ENCODE measurements at regions not wholly inside any gene's neighbourhood (a gene's known extent, or its start where the extent isn't known, plus 50 kb on each side); places are given as distances from the start of the nearest gene placed in this dataset.

GRCh38 chr5:27511061-27511460 lies 472.7 kb upstream of the CDH9 start:
- no peak for TF ChIP-seq ZNF70 (CRISPR knock-in tag; IDR thresholded peaks at IDR 0.05)
- TF ChIP-seq, protein P1, sequence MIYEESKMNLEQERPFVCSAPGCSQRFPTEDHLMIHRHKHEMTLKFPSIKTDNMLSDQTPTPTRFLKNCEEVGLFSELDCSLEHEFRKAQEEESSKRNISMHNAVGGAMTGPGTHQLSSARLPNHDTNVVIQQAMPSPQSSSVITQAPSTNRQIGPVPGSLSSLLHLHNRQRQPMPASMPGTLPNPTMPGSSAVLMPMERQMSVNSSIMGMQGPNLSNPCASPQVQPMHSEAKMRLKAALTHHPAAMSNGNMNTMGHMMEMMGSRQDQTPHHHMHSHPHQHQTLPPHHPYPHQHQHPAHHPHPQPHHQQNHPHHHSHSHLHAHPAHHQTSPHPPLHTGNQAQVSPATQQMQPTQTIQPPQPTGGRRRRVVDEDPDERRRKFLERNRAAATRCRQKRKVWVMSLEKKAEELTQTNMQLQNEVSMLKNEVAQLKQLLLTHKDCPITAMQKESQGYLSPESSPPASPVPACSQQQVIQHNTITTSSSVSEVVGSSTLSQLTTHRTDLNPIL (CRISPR knock-in tag; IDR thresholded peaks at IDR 0.05; ENCODE audit: low read depth): no peak
- TF ChIP-seq BACH2 (CRISPR knock-in tag; IDR thresholded peaks at IDR 0.05; ENCODE audit: borderline replicate concordance): no peak
- no peak for TF ChIP-seq ARNTL (CRISPR knock-in tag; IDR thresholded peaks at IDR 0.05; ENCODE audit: borderline replicate concordance, low read depth)
- no peak for TF ChIP-seq ZNF565 (CRISPR knock-in tag; conservative IDR thresholded peaks at IDR 0.05; ENCODE audit: low read depth)
- no peak for TF ChIP-seq PPARA (CRISPR knock-in tag; IDR thresholded peaks at IDR 0.05; ENCODE audit: borderline replicate concordance)
- TF ChIP-seq ESRRG (CRISPR knock-in tag; IDR thresholded peaks at IDR 0.05): no peak
- TF ChIP-seq, protein P2, sequence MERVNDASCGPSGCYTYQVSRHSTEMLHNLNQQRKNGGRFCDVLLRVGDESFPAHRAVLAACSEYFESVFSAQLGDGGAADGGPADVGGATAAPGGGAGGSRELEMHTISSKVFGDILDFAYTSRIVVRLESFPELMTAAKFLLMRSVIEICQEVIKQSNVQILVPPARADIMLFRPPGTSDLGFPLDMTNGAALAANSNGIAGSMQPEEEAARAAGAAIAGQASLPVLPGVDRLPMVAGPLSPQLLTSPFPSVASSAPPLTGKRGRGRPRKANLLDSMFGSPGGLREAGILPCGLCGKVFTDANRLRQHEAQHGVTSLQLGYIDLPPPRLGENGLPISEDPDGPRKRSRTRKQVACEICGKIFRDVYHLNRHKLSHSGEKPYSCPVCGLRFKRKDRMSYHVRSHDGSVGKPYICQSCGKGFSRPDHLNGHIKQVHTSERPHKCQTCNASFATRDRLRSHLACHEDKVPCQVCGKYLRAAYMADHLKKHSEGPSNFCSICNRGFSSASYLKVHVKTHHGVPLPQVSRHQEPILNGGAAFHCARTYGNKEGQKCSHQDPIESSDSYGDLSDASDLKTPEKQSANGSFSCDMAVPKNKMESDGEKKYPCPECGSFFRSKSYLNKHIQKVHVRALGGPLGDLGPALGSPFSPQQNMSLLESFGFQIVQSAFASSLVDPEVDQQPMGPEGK (CRISPR knock-in tag; IDR thresholded peaks at IDR 0.05; ENCODE audit: borderline replicate concordance): no peak
- TF ChIP-seq RARB (CRISPR knock-in tag; IDR thresholded peaks at IDR 0.05): no peak
- no peak for TF ChIP-seq ZNF8 (CRISPR knock-in tag; IDR thresholded peaks at IDR 0.05)
- no peak for TF ChIP-seq ZFP30 (CRISPR knock-in tag; IDR thresholded peaks at IDR 0.05)
- no peak for TF ChIP-seq CSDC2 (CRISPR knock-in tag; IDR thresholded peaks at IDR 0.05)
- TF ChIP-seq, protein P3, sequence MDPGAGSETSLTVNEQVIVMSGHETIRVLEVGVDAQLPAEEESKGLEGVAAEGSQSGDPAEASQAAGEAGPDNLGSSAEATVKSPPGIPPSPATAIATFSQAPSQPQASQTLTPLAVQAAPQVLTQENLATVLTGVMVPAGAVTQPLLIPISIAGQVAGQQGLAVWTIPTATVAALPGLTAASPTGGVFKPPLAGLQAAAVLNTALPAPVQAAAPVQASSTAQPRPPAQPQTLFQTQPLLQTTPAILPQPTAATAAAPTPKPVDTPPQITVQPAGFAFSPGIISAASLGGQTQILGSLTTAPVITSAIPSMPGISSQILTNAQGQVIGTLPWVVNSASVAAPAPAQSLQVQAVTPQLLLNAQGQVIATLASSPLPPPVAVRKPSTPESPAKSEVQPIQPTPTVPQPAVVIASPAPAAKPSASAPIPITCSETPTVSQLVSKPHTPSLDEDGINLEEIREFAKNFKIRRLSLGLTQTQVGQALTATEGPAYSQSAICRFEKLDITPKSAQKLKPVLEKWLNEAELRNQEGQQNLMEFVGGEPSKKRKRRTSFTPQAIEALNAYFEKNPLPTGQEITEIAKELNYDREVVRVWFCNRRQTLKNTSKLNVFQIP (CRISPR knock-in tag; IDR thresholded peaks at IDR 0.05; ENCODE audit: borderline replicate concordance, low read depth): no peak
- no peak for ATAC-seq

GRCh38 chr5:27503813-27504212 lies 465.4 kb upstream of the CDH9 start:
- TF ChIP-seq ZFP3 (CRISPR knock-in tag; IDR thresholded peaks at IDR 0.05): no peak
- TF ChIP-seq CSDC2 (CRISPR knock-in tag; IDR thresholded peaks at IDR 0.05): no peak
- no peak for TF ChIP-seq ZNF70 (CRISPR knock-in tag; IDR thresholded peaks at IDR 0.05)
- no peak for TF ChIP-seq GLIS3 (CRISPR knock-in tag; IDR thresholded peaks at IDR 0.05)
- no peak for TF ChIP-seq PPARA (CRISPR knock-in tag; IDR thresholded peaks at IDR 0.05; ENCODE audit: borderline replicate concordance)
- no peak for TF ChIP-seq ZC3H10 (CRISPR knock-in tag; IDR thresholded peaks at IDR 0.05)
- no peak for ATAC-seq

DNA sequence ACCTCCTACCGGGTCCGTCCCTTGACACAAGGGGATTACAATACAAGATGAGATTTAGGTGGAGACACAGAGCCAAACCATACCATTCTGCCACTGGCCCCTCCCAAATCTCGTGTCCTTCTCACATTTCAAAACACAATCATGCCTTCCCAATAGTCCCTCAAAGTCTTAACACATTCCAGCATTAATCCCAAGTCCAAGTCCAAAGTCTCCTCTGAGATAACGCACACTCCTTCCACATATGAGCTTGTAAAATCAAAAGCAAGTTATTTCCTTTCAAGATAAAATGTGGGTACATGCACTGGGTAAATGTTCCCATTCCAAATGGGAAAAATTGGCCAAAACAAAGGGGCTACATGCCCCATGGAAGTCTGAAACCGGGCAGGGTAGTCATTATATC lies 463.9 kb upstream of the CDH9 start:
- TF ChIP-seq ZC3H10 (CRISPR knock-in tag; IDR thresholded peaks at IDR 0.05) (no peak), ARNTL (CRISPR knock-in tag; IDR thresholded peaks at IDR 0.05; ENCODE audit: borderline replicate concordance, low read depth) (no peak), TOX (CRISPR knock-in tag; IDR thresholded peaks at IDR 0.05; ENCODE audit: borderline replicate concordance) (no peak), TCF4 (CRISPR knock-in tag; IDR thresholded peaks at IDR 0.05; ENCODE audit: borderline replicate concordance) (no peak), SNAI2 (CRISPR knock-in tag; IDR thresholded peaks at IDR 0.05) (no peak), PPARA (CRISPR knock-in tag; IDR thresholded peaks at IDR 0.05; ENCODE audit: borderline replicate concordance) (no peak), GLIS3 (CRISPR knock-in tag; IDR thresholded peaks at IDR 0.05) (no peak), OSR1 (CRISPR knock-in tag; IDR thresholded peaks at IDR 0.05) (no peak), ZFP30 (CRISPR knock-in tag; IDR thresholded peaks at IDR 0.05) (no peak), ZNF565 (CRISPR knock-in tag; conservative IDR thresholded peaks at IDR 0.05; ENCODE audit: low read depth) (no peak), TSHZ2 (CRISPR knock-in tag; IDR thresholded peaks at IDR 0.05) (no peak), ISL1 (CRISPR knock-in tag; IDR thresholded peaks at IDR 0.05) (no peak)
- TF ChIP-seq, protein P1 (CRISPR knock-in tag; IDR thresholded peaks at IDR 0.05; ENCODE audit: low read depth): no peak
- TF ChIP-seq, protein P3 (CRISPR knock-in tag; IDR thresholded peaks at IDR 0.05; ENCODE audit: borderline replicate concordance, low read depth): no peak
- TF ChIP-seq, protein P4, sequence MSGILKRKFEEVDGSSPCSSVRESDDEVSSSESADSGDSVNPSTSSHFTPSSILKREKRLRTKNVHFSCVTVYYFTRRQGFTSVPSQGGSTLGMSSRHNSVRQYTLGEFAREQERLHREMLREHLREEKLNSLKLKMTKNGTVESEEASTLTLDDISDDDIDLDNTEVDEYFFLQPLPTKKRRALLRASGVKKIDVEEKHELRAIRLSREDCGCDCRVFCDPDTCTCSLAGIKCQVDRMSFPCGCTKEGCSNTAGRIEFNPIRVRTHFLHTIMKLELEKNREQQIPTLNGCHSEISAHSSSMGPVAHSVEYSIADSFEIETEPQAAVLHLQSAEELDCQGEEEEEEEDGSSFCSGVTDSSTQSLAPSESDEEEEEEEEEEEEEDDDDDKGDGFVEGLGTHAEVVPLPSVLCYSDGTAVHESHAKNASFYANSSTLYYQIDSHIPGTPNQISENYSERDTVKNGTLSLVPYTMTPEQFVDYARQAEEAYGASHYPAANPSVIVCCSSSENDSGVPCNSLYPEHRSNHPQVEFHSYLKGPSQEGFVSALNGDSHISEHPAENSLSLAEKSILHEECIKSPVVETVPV (CRISPR knock-in tag; IDR thresholded peaks at IDR 0.05): no peak
- ATAC-seq: no peak

All from SK-N-SH treated with all-trans-retinoic acid at 6 μM for 48 hours (cell line).